ENCODE measurements at regions not wholly inside any gene's neighbourhood (a gene's known extent, or its start where the extent isn't known, plus 50 kb on each side); places are given as distances from the start of the nearest gene placed in this dataset.

DNA sequence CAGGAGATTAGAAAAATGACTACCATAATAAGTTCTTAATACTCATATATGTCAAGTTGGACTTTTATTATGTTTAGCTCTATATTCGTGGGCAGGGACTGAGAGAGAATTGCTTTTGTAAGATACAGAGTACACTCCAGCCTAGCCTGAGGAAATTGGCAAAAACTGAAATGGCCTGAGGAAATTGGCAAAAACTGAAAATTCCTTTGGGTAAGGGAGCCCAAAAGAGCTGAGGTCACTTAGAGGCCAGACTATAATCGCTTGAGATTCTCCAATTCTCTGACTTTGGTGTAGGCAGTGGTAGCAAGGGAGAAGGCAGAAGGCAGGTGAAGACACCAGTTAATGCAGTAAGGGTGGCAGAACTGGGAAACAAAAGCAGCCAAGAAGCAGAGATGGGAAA lies 124.5 kb upstream of the HCCS start:
- TF ChIP-seq, protein P1, sequence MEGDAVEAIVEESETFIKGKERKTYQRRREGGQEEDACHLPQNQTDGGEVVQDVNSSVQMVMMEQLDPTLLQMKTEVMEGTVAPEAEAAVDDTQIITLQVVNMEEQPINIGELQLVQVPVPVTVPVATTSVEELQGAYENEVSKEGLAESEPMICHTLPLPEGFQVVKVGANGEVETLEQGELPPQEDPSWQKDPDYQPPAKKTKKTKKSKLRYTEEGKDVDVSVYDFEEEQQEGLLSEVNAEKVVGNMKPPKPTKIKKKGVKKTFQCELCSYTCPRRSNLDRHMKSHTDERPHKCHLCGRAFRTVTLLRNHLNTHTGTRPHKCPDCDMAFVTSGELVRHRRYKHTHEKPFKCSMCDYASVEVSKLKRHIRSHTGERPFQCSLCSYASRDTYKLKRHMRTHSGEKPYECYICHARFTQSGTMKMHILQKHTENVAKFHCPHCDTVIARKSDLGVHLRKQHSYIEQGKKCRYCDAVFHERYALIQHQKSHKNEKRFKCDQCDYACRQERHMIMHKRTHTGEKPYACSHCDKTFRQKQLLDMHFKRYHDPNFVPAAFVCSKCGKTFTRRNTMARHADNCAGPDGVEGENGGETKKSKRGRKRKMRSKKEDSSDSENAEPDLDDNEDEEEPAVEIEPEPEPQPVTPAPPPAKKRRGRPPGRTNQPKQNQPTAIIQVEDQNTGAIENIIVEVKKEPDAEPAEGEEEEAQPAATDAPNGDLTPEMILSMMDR (IDR thresholded peaks at IDR 0.05), result no peak
- no peak for TF ChIP-seq EZH2 (IDR thresholded peaks at IDR 0.05)

Data from neural progenitor cell (in vitro differentiated cells).